ENCODE measurements at regions not wholly inside any gene's neighbourhood (a gene's known extent, or its start where the extent isn't known, plus 50 kb on each side); places are given as distances from the start of the nearest gene placed in this dataset.

DNA sequence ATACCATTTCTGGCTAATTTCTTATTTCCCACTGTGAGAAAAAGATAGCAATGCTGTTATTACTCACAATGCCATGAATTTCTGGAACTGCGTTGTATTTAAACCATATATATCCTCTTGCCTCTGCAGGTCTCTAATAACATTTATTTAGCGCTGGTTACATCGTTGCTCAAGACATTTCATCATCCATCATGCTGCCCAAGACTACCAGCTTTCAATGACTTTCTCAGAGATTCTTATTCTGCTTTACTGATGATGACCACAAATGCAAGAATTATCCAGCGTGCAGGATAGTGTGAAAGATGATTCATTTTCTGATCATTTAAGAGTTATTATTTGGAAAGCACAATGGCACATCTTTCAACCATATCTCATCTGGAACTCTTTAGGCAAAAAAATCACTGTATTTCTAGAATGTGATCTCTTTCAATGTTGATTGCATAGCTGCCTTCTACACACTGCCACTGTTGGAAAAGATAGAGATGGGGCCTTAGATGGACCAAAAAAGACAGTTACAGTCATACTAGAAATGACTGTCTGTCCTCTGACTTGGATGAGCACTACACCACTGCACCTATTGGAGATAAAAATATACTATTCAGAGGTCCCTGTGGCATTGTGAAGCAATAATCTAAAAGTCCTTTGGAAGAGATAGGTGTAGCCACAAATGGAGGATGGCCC lies 716.1 kb downstream of the NSUN3 start:
- no peak overlapping the region for H3K4me3 ChIP-seq (ENCODE audit: low read depth, low read length)
- DNase-seq (ENCODE audit: low read depth), result no peak
- TF ChIP-seq, protein P1, sequence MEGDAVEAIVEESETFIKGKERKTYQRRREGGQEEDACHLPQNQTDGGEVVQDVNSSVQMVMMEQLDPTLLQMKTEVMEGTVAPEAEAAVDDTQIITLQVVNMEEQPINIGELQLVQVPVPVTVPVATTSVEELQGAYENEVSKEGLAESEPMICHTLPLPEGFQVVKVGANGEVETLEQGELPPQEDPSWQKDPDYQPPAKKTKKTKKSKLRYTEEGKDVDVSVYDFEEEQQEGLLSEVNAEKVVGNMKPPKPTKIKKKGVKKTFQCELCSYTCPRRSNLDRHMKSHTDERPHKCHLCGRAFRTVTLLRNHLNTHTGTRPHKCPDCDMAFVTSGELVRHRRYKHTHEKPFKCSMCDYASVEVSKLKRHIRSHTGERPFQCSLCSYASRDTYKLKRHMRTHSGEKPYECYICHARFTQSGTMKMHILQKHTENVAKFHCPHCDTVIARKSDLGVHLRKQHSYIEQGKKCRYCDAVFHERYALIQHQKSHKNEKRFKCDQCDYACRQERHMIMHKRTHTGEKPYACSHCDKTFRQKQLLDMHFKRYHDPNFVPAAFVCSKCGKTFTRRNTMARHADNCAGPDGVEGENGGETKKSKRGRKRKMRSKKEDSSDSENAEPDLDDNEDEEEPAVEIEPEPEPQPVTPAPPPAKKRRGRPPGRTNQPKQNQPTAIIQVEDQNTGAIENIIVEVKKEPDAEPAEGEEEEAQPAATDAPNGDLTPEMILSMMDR (IDR thresholded peaks at IDR 0.05; ENCODE audit: low read depth, low read length, missing control alignments), result no peak

DNA sequence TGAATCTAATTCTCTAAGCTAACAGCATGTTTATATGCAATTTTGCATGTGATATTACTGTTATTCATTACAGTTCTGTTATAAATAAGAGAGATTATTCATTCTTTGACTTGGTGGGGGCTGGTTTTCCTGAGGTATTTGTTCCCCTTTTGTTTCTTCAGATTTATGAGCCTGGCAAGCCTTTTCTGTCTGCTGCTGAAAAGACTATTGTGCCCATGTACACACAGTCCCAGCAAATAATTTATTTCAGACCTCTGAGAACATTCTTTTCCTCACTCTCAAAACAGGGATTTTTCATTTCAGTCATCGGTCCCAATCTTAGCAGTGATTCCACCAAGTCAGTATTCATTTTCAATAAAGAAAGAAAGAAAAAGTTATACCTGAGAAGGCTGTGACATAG lies 716.8 kb downstream of the NSUN3 start:
- H3K4me3 ChIP-seq (ENCODE audit: low read depth, low read length), result no peak overlapping the region
- no peak for DNase-seq (ENCODE audit: low read depth)
- TF ChIP-seq, protein P1 (IDR thresholded peaks at IDR 0.05; ENCODE audit: low read depth, low read length, missing control alignments), result no peak

DNA sequence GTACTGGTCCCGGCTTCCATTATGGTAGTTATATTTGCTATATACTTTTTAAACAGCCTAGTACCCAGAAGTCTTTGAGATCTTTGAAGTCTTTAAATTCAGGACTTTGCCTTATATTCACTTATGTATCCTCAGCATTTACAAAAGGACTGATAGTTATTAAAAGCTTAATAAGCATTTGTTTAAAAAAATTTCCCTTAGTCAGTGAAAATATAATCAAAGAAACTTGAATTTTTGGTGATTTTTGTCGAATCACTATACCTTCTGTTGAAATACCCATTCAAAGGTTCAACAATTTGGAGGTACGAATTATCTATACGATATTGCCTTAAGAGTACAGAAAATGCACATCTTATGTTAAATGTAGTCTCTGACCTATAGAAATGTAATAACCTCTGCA lies 721.4 kb downstream of the NSUN3 start:
- TF ChIP-seq, protein P1 (IDR thresholded peaks at IDR 0.05; ENCODE audit: low read depth, low read length, missing control alignments), result no peak
- no peak overlapping the region for H3K4me3 ChIP-seq (ENCODE audit: low read depth, low read length)

DNA sequence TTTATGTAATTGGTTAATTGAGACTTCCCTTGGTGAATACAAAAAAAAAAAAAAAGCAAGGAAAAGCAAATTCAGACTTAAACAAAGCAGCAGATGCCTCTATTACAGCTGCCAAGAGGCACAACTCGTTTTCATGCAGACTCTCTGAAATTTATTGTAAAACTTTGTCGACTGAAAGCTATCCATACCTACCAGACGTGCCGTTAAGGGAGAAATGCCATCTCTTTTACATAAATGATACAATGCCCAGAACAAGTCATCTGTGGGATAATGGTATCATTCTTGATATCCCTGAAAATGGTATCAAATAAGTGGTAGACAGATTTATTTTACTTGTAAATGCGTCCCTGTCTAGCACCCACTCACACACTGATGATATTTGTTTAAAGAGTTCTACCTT lies 724.2 kb downstream of the NSUN3 start:
- no peak overlapping the region for H3K4me3 ChIP-seq (ENCODE audit: low read depth, low read length)
- no peak for DNase-seq (ENCODE audit: low read depth)
- TF ChIP-seq, protein P1 (IDR thresholded peaks at IDR 0.05; ENCODE audit: low read depth, low read length, missing control alignments), result no peak

More for the DNA sequence above, 721.4 kb downstream of the NSUN3 start:
- no peak for DNase-seq (ENCODE audit: low read depth)

DNA sequence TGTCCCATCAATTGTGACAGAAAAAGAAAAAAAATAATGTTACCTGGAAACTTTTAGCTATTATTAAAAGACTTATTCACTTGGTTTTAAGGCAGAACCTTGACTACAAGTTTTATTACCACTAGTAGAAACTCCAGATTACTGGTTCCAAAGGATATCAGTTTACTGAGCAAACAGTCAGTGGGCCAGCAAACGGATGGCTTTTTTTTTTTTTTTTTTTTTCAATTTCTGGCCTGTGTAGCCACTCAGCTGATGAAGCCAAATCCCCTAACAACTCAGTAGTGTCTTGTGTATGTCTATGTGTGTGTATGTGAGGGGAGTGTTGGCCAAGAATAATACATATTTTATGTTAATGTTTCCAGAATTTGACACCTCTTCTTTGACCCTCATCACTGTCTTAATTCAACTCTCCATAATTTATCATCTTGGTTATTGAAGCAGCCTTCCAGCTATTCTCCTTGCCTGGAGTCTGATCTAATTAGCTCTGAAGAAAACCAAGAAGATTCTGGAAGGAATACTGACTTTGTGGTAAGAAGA lies 724.9 kb downstream of the NSUN3 start:
- DNase-seq (ENCODE audit: low read depth), result no peak
- H3K4me3 ChIP-seq (ENCODE audit: low read depth, low read length), result no peak overlapping the region
- TF ChIP-seq, protein P1 (IDR thresholded peaks at IDR 0.05; ENCODE audit: low read depth, low read length, missing control alignments), result no peak

DNA sequence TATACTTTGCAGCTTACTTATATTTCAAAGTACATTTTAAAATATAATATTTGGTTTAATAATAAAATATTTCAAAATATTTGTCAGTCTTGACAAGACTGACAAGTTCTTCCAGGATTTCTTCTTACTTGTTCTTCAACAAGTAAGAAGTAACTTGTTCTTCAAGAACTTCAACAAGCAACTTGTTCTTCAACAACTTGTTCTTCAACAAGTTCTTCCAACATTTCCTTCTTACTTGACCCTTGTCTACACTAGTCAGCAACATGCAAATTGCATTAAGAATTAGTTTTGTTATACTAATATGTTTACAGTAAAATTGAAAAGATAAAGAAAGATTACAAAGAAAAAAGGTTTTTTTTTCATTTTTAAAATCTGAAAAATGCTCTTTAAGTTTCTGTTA lies 731.7 kb downstream of the NSUN3 start:
- DNase-seq (ENCODE audit: low read depth), result no peak
- H3K4me3 ChIP-seq (ENCODE audit: low read depth, low read length), result no peak overlapping the region
- TF ChIP-seq, protein P1 (IDR thresholded peaks at IDR 0.05; ENCODE audit: low read depth, low read length, missing control alignments), result no peak
